Activated CD4-positive, alpha-beta T cell treated with anti-CD3 and anti-CD28 coated beads, Interleukin-2, amount 10 ng/mL, durations not matched to agents 24 days and 14 days (primary cell): ENCODE measurements at regions not wholly inside any gene's neighbourhood (a gene's known extent, or its start where the extent isn't known, plus 50 kb on each side); places are given as distances from the start of the nearest gene placed in this dataset.
"Not testable (repeated sequence)": the region's sequence is repeated elsewhere in the genome, so short reads cannot be mapped to it uniquely, and the experiment has no call there.

Source experiments
- DNase-seq: peaks from one replicate; pipeline ENCODE4 v3.0.0; 2022
- H3K27ac Mint-ChIP-seq: one replicate; pipeline ENCODE4 v1.8.0; 2022; ENCODE audit warnings: mild to moderate bottlenecking, mixed read lengths
- H3K27me3 Mint-ChIP-seq: one replicate; pipeline ENCODE4 v1.8.0; 2022; ENCODE audit warnings: mixed read lengths
- H3K36me3 Mint-ChIP-seq: one replicate; pipeline ENCODE4 v1.8.0; 2022; ENCODE audit warnings: low read depth, mild to moderate bottlenecking, mixed read lengths
- H3K4me1 Mint-ChIP-seq: one replicate; pipeline ENCODE4 v1.8.0; 2021; ENCODE audit warnings: mixed read lengths
- H3K4me3 Mint-ChIP-seq: one replicate; pipeline ENCODE4 v1.8.0; 2022; ENCODE audit warnings: mild to moderate bottlenecking, moderate library complexity, mixed read lengths
- H3K9me3 Mint-ChIP-seq: one replicate; pipeline ENCODE4 v1.8.0; 2021; ENCODE audit warnings: mixed read lengths
- intact Hi-C: fragments of 100-400 bp; cut with micrococcal nuclease; formaldehyde crosslinking; loops from one replicate; pipeline ENCODE4 v1.15.1; 2023

GRCh38 chr10:45145143-45145542, 144.4 kb downstream of the ZNF22 start:
- H3K36me3 Mint-ChIP-seq, DNase-seq, H3K4me3 Mint-ChIP-seq, H3K27ac Mint-ChIP-seq, H3K4me1 Mint-ChIP-seq, H3K9me3 Mint-ChIP-seq, intact Hi-C loops: not testable (repeated sequence)
- peaks cover 18% of the 10 kb centered on the region for H3K27me3 Mint-ChIP-seq

- no peak overlapping the region for H3K4me3 Mint-ChIP-seq
- no peaks in the 10 kb centered on the region for H3K4me1 Mint-ChIP-seq
- H3K27ac Mint-ChIP-seq: no peak overlapping the region
- no peaks in the 10 kb centered on the region for H3K36me3 Mint-ChIP-seq
- intact Hi-C loops: no loop called here
- H3K27me3 Mint-ChIP-seq: peaks cover 16% of the 10 kb centered on the region
- no peaks in the 10 kb centered on the region for H3K9me3 Mint-ChIP-seq
- DNase-seq: peak; percentile 24
Observed at GRCh38 chr10:45147000-45147399, 146.3 kb downstream of the ZNF22 start.

- no peak overlapping the region for H3K27ac Mint-ChIP-seq
- intact Hi-C loops: no loop called here
Observed at GRCh38 chr10:45150997-45151396, 150.3 kb downstream of the ZNF22 start.

GRCh38 chr10:45151467-45152214, 150.9 kb downstream of the ZNF22 start:
- Mint-ChIP-seq H3K4me1 (no peaks in the 10 kb centered on the region), H3K36me3 (no peaks in the 10 kb centered on the region), H3K27ac (no peak overlapping the region), H3K9me3 (no peaks in the 10 kb centered on the region), H3K4me3 (no peak overlapping the region), H3K27me3 (peaks cover 2% of the 10 kb centered on the region)
- intact Hi-C loops: no loop called here
- DNase-seq: no peak

More at GRCh38 chr10:45150997-45151396, 150.3 kb downstream of the ZNF22 start:
- H3K4me1 Mint-ChIP-seq: no peaks in the 10 kb centered on the region
- H3K27me3 Mint-ChIP-seq: peaks cover 2% of the 10 kb centered on the region
- no peak for DNase-seq
- no peaks in the 10 kb centered on the region for H3K36me3 Mint-ChIP-seq
- no peaks in the 10 kb centered on the region for H3K9me3 Mint-ChIP-seq
- no peak overlapping the region for H3K4me3 Mint-ChIP-seq

GRCh38 chr10:45152726-45153125, 152.0 kb downstream of the ZNF22 start:
- Mint-ChIP-seq H3K9me3 (no peaks in the 10 kb centered on the region), H3K4me3 (no peak overlapping the region), H3K4me1 (no peaks in the 10 kb centered on the region), H3K36me3 (no peaks in the 10 kb centered on the region), H3K27ac (no peak overlapping the region), H3K27me3 (peaks cover 2% of the 10 kb centered on the region)
- no peak for DNase-seq
- intact Hi-C loops: no loop called here

GRCh38 chr10:45154502-45154901, 153.8 kb downstream of the ZNF22 start:
- intact Hi-C loops: no loop called here
- no peak for DNase-seq
- Mint-ChIP-seq H3K9me3 (no peaks in the 10 kb centered on the region), H3K27me3 (no peaks in the 10 kb centered on the region), H3K36me3 (no peaks in the 10 kb centered on the region), H3K4me1 (no peaks in the 10 kb centered on the region), H3K4me3 (no peak overlapping the region), H3K27ac (no peak overlapping the region)

- H3K9me3 Mint-ChIP-seq: no peaks in the 10 kb centered on the region
- intact Hi-C loops: no loop called here
- peaks cover 2% of the 10 kb centered on the region for H3K27me3 Mint-ChIP-seq
- H3K36me3 Mint-ChIP-seq: no peaks in the 10 kb centered on the region
- H3K4me1 Mint-ChIP-seq: no peaks in the 10 kb centered on the region
- DNase-seq: no peak
- H3K27ac Mint-ChIP-seq: no peak overlapping the region
- no peak overlapping the region for H3K4me3 Mint-ChIP-seq
Observed at GRCh38 chr10:45155784-45156183, 155.1 kb downstream of the ZNF22 start.

GRCh38 chr10:45160271-45160670, 155.1 kb downstream of the OR13A1 start:
- H3K36me3 Mint-ChIP-seq: no peaks in the 10 kb centered on the region
- H3K4me1 Mint-ChIP-seq: no peaks in the 10 kb centered on the region
- intact Hi-C loops: no loop called here
- H3K27ac Mint-ChIP-seq: no peak overlapping the region
- H3K27me3 Mint-ChIP-seq: peaks cover 14% of the 10 kb centered on the region
- H3K4me3 Mint-ChIP-seq: no peak overlapping the region
- H3K9me3 Mint-ChIP-seq: no peaks in the 10 kb centered on the region
- DNase-seq: no peak

GRCh38 chr10:45163315-45163975, 152.0 kb downstream of the OR13A1 start:
- intact Hi-C loops: no loop called here
- no peaks in the 10 kb centered on the region for H3K36me3 Mint-ChIP-seq
- DNase-seq: no peak
- H3K27ac Mint-ChIP-seq: no peak overlapping the region
- peaks cover 16% of the 10 kb centered on the region for H3K27me3 Mint-ChIP-seq
- no peaks in the 10 kb centered on the region for H3K9me3 Mint-ChIP-seq
- H3K4me1 Mint-ChIP-seq: no peaks in the 10 kb centered on the region
- no peak overlapping the region for H3K4me3 Mint-ChIP-seq

GRCh38 chr10:45175520-45176118, 139.8 kb downstream of the OR13A1 start:
- H3K4me3 Mint-ChIP-seq, H3K9me3 Mint-ChIP-seq, H3K36me3 Mint-ChIP-seq, DNase-seq, H3K27ac Mint-ChIP-seq, intact Hi-C loops, H3K4me1 Mint-ChIP-seq: not testable (repeated sequence)
- peaks cover 16% of the 10 kb centered on the region for H3K27me3 Mint-ChIP-seq

GRCh38 chr10:45179691-45180090, 135.7 kb downstream of the OR13A1 start:
- DNase-seq: no peak
- no peaks in the 10 kb centered on the region for H3K36me3 Mint-ChIP-seq
- intact Hi-C loops: no loop called here
- no peak overlapping the region for H3K27ac Mint-ChIP-seq
- no peaks in the 10 kb centered on the region for H3K4me1 Mint-ChIP-seq
- H3K9me3 Mint-ChIP-seq: no peaks in the 10 kb centered on the region
- peaks cover 4% of the 10 kb centered on the region for H3K27me3 Mint-ChIP-seq
- H3K4me3 Mint-ChIP-seq: no peak overlapping the region

- Mint-ChIP-seq H3K36me3 (no peaks in the 10 kb centered on the region), H3K27ac (no peak overlapping the region), H3K27me3 (peaks cover 4% of the 10 kb centered on the region), H3K9me3 (no peaks in the 10 kb centered on the region), H3K4me1 (no peaks in the 10 kb centered on the region), H3K4me3 (no peak overlapping the region)
- intact Hi-C loops: no loop called here
- DNase-seq: no peak
Observed at GRCh38 chr10:45180507-45180906, 134.9 kb downstream of the OR13A1 start.

GRCh38 chr10:45180946-45181875, 134.2 kb downstream of the OR13A1 start:
- H3K4me1 Mint-ChIP-seq: no peaks in the 10 kb centered on the region
- no peaks in the 10 kb centered on the region for H3K9me3 Mint-ChIP-seq
- no peak for DNase-seq
- H3K36me3 Mint-ChIP-seq: no peaks in the 10 kb centered on the region
- peaks cover 4% of the 10 kb centered on the region for H3K27me3 Mint-ChIP-seq
- intact Hi-C loops: no loop called here
- no peak overlapping the region for H3K27ac Mint-ChIP-seq
- no peak overlapping the region for H3K4me3 Mint-ChIP-seq
